IPS DF 4.7 (cell line): ENCODE measurements at regions not wholly inside any gene's neighbourhood (a gene's known extent, or its start where the extent isn't known, plus 50 kb on each side); places are given as distances from the start of the nearest gene placed in this dataset.
"Not testable (repeated sequence)": the region's sequence is repeated elsewhere in the genome, so short reads cannot be mapped to it uniquely, and the experiment has no call there.

Source experiments
- DNase-seq: peaks from one replicate; pipeline ENCODE4 v3.0.0-alpha.2; 2013; ENCODE audit warnings: low spot score; ENCODE audit errors: extremely low read depth

DNA sequence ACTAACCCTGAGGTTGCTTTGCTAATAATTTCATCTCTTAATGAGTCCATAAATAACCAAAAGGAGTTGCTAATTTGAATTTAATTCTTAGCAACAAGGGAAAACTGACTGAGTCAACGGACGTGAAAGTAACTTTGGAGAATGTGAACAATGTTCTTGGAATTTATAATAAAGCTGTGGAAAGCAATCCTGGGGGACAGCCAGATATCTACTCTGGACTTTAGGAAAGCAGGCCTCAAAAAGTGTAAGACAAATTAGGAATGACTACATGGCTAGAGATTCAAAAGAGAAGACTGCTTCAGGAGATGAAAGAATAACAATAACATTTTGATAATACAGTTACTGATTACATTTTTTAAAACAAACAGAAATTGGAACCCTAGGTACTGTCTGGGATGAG is 318.4 kb upstream of the COL8A1 start:
- DNase-seq, result no peak

DNA sequence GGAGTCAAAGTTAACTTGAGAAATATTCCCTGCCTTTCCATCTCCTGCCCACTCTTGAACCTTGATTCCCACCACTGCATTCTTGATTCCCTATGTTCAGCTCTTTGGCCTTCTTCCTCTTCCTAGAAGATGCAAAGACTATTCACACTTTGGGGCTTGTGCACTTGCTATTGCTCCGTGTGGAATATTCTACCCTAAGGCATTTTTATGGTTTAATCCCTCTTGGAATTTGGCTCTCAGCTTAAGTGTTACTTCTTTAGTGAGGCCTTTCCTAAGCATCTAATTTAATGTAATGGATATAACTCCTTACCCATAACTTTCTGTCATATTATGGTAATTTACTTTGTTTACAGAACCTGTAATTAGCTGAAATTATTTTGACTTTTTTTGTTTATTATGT is 318.9 kb upstream of the COL8A1 start:
- no peak for DNase-seq

DNA sequence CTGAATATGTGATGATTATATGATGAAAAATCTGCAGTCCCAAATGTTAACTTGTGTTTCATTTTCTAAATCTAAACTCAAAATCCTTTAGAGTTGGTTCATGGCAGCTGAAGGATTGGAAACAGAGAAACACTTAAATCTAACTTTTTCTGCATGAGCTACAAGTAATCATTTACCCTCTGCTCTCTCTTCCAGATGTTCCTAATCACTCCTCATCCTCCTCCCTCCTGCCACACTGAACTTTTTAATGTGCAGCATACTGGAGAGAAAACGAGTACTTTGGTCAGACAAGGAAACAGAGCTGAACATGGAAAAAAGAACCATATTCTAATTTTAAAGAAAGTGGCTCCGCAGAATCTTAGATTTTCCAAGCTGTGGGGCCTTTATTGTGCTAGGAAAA is 321.2 kb upstream of the COL8A1 start:
- DNase-seq, result no peak

GRCh38 chr3:99315896-99316295 is 322.5 kb upstream of the COL8A1 start:
- no peak for DNase-seq

DNA sequence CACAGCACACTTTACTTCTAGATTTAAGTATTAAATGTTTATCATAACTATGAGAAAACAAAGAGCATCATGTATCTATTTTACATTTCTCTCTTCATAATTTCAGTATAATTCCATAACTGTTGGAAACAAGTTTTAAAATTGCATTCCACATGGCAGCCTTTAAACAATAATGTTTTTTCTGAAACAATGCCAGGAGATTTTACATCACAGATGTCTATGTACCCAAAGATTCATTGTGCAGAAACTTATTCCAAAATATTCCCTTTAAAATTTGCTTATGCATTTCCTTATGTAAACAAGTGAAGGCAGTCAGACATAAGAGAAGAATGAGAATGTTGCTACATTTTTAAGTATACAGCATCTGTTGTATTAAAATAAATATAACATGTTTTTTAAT is 324.9 kb upstream of the COL8A1 start:
- DNase-seq, result no peak

- no peak for DNase-seq
These were observed 339.7 kb upstream of the COL8A1 start for GRCh38 chr3:99298661-99299060.

DNA sequence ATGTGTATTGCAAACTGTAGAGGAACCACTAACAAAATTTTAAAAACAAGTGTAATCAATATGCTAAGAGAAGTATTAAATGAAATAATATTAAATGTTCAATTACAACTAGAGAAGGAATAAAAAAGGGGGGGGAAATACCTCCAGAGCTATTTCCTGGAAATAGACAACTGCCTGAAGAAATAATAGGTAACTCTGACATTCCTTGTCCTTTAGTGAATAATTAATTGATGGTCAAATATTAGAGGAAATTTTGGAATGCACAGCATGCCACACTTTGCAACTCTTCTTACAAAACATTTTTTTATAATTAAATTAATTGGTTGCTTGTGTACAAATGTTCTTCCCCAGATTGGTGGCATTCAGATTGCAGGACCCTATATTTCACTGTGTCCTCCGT is 342.6 kb upstream of the COL8A1 start:
- no peak for DNase-seq

GRCh38 chr3:99294092-99294491 is 344.3 kb upstream of the COL8A1 start:
- DNase-seq, result not testable (repeated sequence)

GRCh38 chr3:99287876-99288275 is 350.5 kb upstream of the COL8A1 start:
- no peak for DNase-seq

DNA sequence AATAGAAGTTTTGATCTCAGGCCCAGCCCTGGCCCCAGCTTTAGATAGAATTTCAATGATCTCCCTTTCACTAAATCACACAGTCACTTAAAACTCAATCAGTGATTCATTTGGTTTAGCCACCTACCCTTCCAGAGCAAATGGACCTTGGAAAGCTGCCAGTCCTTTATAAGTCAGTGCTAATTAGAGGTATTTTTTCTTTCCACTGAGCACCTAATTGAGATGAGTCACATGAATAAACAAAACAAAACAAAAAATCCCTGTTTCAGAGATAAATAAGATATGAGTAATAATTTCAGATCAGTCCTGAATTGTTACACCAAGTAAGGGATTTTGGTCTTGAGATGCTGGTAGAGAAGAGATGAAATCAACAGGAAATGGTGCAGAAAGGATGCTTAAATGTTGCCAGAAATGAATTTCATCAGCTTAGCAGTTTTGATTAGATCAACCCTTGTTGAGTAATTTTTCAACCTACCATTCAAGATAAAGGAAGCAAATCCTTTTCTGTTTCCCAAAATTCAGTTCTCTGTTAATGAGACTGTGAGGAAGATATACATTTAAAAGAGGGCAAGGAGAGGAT is 352.0 kb upstream of the COL8A1 start:
- no peak for DNase-seq

- DNase-seq, result no peak
These were observed 368.3 kb upstream of the DCBLD2 start for GRCh38 chr3:99269606-99270351.

DNA sequence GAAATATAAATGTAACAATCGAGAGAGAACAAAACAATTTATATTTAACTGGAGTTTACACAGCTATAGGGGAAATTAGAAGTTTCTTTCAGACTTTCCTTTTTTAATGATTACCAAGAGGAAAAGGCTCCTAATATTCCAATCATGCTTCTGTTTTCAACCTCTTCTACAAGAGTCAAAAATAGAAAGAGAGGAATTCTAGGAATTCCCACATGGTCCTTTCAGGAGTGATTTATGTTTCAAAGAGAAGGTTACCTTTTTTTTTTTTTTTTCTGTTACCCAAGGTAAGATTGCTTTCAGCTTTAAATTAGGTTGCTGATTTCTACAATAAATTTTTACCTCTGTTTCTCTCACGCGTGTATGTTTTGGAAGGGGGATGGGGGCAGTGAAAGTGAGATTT is 355.3 kb upstream of the DCBLD2 start:
- no peak for DNase-seq

GRCh38 chr3:99253963-99254355 is 352.5 kb upstream of the DCBLD2 start:
- no peak for DNase-seq

GRCh38 chr3:99250821-99251355 is 349.4 kb upstream of the DCBLD2 start:
- no peak for DNase-seq

- DNase-seq, result no peak
These were observed 348.8 kb upstream of the DCBLD2 start for GRCh38 chr3:99250272-99250671.

- no peak for DNase-seq
These were observed 348.1 kb upstream of the DCBLD2 start for GRCh38 chr3:99249627-99250026.

- no peak for DNase-seq
These were observed 347.4 kb upstream of the DCBLD2 start for GRCh38 chr3:99248913-99249312.

DNA sequence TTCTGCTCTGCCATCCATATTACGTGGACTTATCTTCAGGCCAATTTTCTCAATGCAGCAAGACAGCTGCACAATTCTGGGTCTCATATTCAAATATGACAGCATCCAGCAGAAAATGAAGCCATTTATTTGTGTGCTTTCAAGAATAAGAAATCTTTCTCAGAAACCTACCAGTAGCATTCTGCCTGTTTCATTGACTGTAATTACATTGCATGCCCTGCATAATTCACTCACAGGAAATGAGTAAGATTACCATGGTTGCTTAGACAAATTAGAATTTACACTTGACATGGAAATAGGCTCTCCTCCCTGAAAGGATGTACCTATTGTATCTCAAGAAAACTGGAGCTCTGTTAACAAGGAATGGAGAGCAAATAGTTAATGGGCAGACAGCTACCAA is 346.6 kb upstream of the DCBLD2 start:
- DNase-seq, result no peak

- no peak for DNase-seq
These were observed 344.6 kb upstream of the DCBLD2 start for GRCh38 chr3:99246010-99246654.

DNA sequence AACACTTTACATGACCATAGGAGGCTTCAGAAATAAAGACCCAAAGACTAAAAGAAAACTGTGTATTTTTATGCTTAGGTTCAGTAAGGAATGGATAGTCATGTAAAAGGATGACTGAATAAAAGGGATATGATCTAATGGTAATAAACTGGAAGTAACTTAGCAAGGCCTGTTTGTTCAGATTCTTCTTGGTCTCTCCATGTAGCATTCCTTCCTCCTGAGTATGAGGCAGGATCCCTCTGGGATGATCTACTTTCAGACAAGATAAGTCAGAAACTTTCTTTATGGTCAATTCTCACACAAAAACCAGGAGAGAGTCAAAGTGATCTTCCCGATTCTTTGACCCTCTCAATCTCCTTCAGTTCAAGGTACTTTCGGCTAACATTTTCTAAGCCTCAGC is 340.8 kb upstream of the DCBLD2 start:
- DNase-seq, result no peak

DNA sequence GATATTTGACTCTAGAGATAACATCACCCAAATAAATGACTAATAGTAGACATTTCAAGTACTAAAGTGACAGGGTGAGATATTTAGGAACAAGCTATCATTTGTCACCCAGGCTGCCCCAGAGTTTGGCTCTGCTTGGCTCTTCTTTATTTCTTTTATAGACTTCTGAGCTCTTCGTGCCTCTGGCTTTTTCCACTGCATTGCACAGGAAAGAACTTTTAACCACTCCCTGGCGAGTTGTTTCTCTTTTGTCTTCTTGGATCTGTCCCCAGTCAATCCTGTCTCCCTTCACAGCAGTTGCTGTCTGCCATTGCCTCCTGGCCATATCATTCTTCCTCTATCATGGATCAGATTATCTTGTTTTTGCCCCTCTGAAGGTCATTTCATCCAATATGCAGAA is 339.2 kb upstream of the DCBLD2 start:
- no peak for DNase-seq

DNA sequence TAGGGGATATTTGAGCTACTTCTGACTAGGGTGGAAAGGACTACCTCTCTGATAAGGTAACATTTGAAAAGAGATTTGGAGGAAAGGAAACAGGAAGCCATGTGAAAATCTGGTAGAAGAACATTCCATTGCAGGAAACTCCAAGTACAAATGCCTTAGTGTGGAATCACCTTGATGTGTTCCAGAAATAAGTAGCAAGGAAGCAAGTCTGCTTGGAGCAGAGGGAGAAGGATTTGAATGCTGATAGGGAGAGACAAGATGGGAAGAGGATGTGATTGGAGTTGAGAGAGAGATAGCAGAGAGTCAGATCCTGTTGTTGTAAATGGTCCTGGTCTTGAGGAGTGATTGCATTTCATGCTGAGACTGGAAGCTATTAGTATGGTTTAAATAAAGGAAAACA is 335.1 kb upstream of the DCBLD2 start:
- DNase-seq, result no peak

GRCh38 chr3:99232696-99233095 is 331.2 kb upstream of the DCBLD2 start:
- no peak for DNase-seq
